Ureter (tissue), 1 donor: ENCODE measurements at regions not wholly inside any gene's neighbourhood (a gene's known extent, or its start where the extent isn't known, plus 50 kb on each side); places are given as distances from the start of the nearest gene placed in this dataset.

Experiments used
- DNase-seq: peaks from one replicate; pipeline ENCODE4 v3.0.0-alpha.2; 2020; ENCODE audit warnings: low spot score
- donor health status: DM: yes; HTN: yes; CAD: no.

GRCh38 chr14:61847861-61848260 lies 85.6 kb downstream of the SNAPC1 start:
- no peak for DNase-seq

- DNase-seq = no peak
Measured at GRCh38 chr14:61854898-61855297, 92.7 kb downstream of the SNAPC1 start.

- DNase-seq = no peak
Measured at GRCh38 chr14:61860294-61860918, 98.2 kb downstream of the SNAPC1 start.

GRCh38 chr14:61861320-61861865 lies 99.2 kb downstream of the SNAPC1 start:
- DNase-seq = no peak

GRCh38 chr14:61864329-61864898 lies 102.2 kb downstream of the SNAPC1 start:
- no peak for DNase-seq

GRCh38 chr14:61866932-61867920 lies 105.0 kb downstream of the SNAPC1 start:
- no peak for DNase-seq

- no peak for DNase-seq
Measured at GRCh38 chr14:61868846-61869245, 106.6 kb downstream of the SNAPC1 start.

- DNase-seq = no peak
Measured at GRCh38 chr14:61870163-61870562, 107.9 kb downstream of the SNAPC1 start.

GRCh38 chr14:61872452-61872851 lies 110.2 kb downstream of the SNAPC1 start:
- no peak for DNase-seq

- no peak for DNase-seq
Measured at GRCh38 chr14:61875483-61875882, 113.3 kb downstream of the SNAPC1 start.

GRCh38 chr14:61876362-61877034 lies 114.3 kb downstream of the SNAPC1 start:
- no peak for DNase-seq

- DNase-seq = no peak
Measured at GRCh38 chr14:61877035-61877390, 114.8 kb downstream of the SNAPC1 start.

- no peak for DNase-seq
Measured at GRCh38 chr14:61877768-61878167, 115.5 kb downstream of the SNAPC1 start.

GRCh38 chr14:61878931-61879330 lies 116.7 kb downstream of the SNAPC1 start:
- DNase-seq = no peak

- DNase-seq = no peak
Measured at GRCh38 chr14:61881046-61881445, 118.8 kb downstream of the SNAPC1 start.

GRCh38 chr14:61884711-61885110 lies 122.5 kb downstream of the SNAPC1 start:
- DNase-seq = no peak

- DNase-seq = no peak
Measured at GRCh38 chr14:61885203-61885961, 123.2 kb downstream of the SNAPC1 start.

GRCh38 chr14:61887628-61888027 lies 125.4 kb downstream of the SNAPC1 start:
- no peak for DNase-seq

- DNase-seq = no peak
Measured at GRCh38 chr14:61889914-61890351, 127.7 kb downstream of the SNAPC1 start.

GRCh38 chr14:61891170-61891569 lies 128.9 kb downstream of the SNAPC1 start:
- no peak for DNase-seq

- DNase-seq = no peak
Measured at GRCh38 chr14:61891810-61892209, 129.6 kb downstream of the SNAPC1 start.
